ENCODE measurements at regions not wholly inside any gene's neighbourhood (a gene's known extent, or its start where the extent isn't known, plus 50 kb on each side); places are given as distances from the start of the nearest gene placed in this dataset.

GRCh38 chr12:75974323-75975187, 57.0 kb downstream of the PHLDA1 start:
- no peak for DNase-seq

- DNase-seq, result no peak
These were observed 60.3 kb downstream of the PHLDA1 start for GRCh38 chr12:75971253-75971652.

GRCh38 chr12:75970310-75970709, 61.3 kb downstream of the PHLDA1 start:
- no peak for DNase-seq

- no peak for DNase-seq
These were observed 61.8 kb downstream of the PHLDA1 start for GRCh38 chr12:75969768-75970167.

GRCh38 chr12:75965661-75966060, 65.9 kb downstream of the PHLDA1 start:
- DNase-seq, result no peak

GRCh38 chr12:75964150-75964549, 67.4 kb downstream of the PHLDA1 start:
- DNase-seq, result no peak

GRCh38 chr12:75961878-75962277, 69.7 kb downstream of the PHLDA1 start:
- DNase-seq, result no peak

- DNase-seq, result no peak
These were observed 70.5 kb downstream of the PHLDA1 start for GRCh38 chr12:75960954-75961661.

GRCh38 chr12:75960086-75960910, 71.3 kb downstream of the PHLDA1 start:
- peak; percentile 95 for DNase-seq

GRCh38 chr12:75959506-75959905, 72.1 kb downstream of the PHLDA1 start:
- DNase-seq, result no peak

GRCh38 chr12:75959060-75959459, 72.5 kb downstream of the PHLDA1 start:
- DNase-seq, result no peak

GRCh38 chr12:75955251-75955650, 76.3 kb downstream of the PHLDA1 start:
- no peak for DNase-seq

- DNase-seq, result no peak
These were observed 76.8 kb downstream of the PHLDA1 start for GRCh38 chr12:75954749-75955148.

- no peak for DNase-seq
These were observed 77.5 kb downstream of the PHLDA1 start for GRCh38 chr12:75954041-75954440.

GRCh38 chr12:75953312-75953906, 78.2 kb downstream of the PHLDA1 start:
- DNase-seq, result no peak

- DNase-seq, result no peak
These were observed 79.9 kb downstream of the PHLDA1 start for GRCh38 chr12:75951399-75952278.

GRCh38 chr12:75947156-75947723, 84.3 kb downstream of the PHLDA1 start:
- DNase-seq, result no peak

- no peak for DNase-seq
These were observed 86.0 kb downstream of the PHLDA1 start for GRCh38 chr12:75945581-75945980.

GRCh38 chr12:75944905-75945432, 86.6 kb downstream of the PHLDA1 start:
- no peak for DNase-seq

- DNase-seq, result no peak
These were observed 87.3 kb downstream of the PHLDA1 start for GRCh38 chr12:75944097-75944904.

Measured in NCI-H146 (cell line).